Astrocyte of the cerebellum (primary cell): ENCODE measurements at regions not wholly inside any gene's neighbourhood (a gene's known extent, or its start where the extent isn't known, plus 50 kb on each side); places are given as distances from the start of the nearest gene placed in this dataset.

Source experiments
- DNase-seq: peaks from one replicate; pipeline ENCODE4 v3.0.0-alpha.2; 2011; ENCODE audit warnings: low read depth
- H3K4me3 ChIP-seq: 2 replicates; pipeline ENCODE4 v1.5.1; 2011; ENCODE audit warnings: mild to moderate bottlenecking, low read depth, low read length, moderate library complexity
- CTCF ChIP-seq: IDR thresholded peaks from 2 replicates; pipeline ENCODE4 v1.5.1; 2012; ENCODE audit warnings: low read length, low read depth, moderate library complexity, mild to moderate bottlenecking; ENCODE audit errors: missing control alignments
- in situ Hi-C: cut with HindIII; loops from 2 replicates; pipeline ENCODE4 v1.10.0; 2017; ENCODE audit warnings: low sequenced_read_pairs

GRCh38 chr7:120168066-120168465, 104.9 kb upstream of the KCND2 start:
- in situ Hi-C loops: no loop called here

GRCh38 chr7:120169996-120170783, 102.8 kb upstream of the KCND2 start:
- TF ChIP-seq CTCF: no peak
- no peak for DNase-seq
- no peak overlapping the region for H3K4me3 ChIP-seq
- in situ Hi-C loops: no loop called here

More at GRCh38 chr7:120168066-120168465, 104.9 kb upstream of the KCND2 start:
- no peak for DNase-seq
- no peak overlapping the region for H3K4me3 ChIP-seq
- TF ChIP-seq CTCF: no peak

- in situ Hi-C loops: no loop called here
These were observed 102.1 kb upstream of the KCND2 start for GRCh38 chr7:120170834-120171233.

GRCh38 chr7:120171406-120171805, 101.6 kb upstream of the KCND2 start:
- in situ Hi-C loops: no loop called here
- no peak overlapping the region for H3K4me3 ChIP-seq
- no peak for DNase-seq
- TF ChIP-seq CTCF: no peak

More at GRCh38 chr7:120170834-120171233, 102.1 kb upstream of the KCND2 start:
- no peak for TF ChIP-seq CTCF
- no peak overlapping the region for H3K4me3 ChIP-seq
- DNase-seq: no peak

- in situ Hi-C loops: no loop called here
- TF ChIP-seq CTCF: no peak
- DNase-seq: no peak
- H3K4me3 ChIP-seq: no peak overlapping the region
These were observed 92.8 kb upstream of the KCND2 start for GRCh38 chr7:120180221-120180620.

GRCh38 chr7:120181499-120181898, 91.5 kb upstream of the KCND2 start:
- no peak for TF ChIP-seq CTCF
- DNase-seq: no peak
- H3K4me3 ChIP-seq: no peak overlapping the region
- in situ Hi-C loops: no loop called here
